ENCODE measurements at regions not wholly inside any gene's neighbourhood (a gene's known extent, or its start where the extent isn't known, plus 50 kb on each side); places are given as distances from the start of the nearest gene placed in this dataset.

DNA sequence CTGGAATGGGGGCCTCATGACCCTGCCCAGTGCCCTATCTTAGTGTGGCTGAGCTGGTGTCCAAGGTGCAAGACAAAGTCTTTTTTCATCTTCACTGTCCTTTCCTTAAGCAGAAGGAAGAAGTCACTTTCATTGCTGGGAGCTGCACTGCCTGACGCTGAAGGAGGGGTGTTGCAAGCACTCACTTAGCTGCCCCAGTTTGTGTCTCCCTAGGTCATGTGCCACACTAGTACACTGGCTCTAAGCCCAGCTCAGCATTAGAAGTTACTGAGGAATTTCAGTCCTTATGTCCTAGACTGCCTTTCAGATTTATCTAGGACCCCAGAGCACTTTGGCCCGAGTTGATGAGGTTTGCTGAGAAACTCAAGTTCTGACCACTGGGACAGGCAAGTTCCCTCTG is 952.0 kb upstream of the USP15 start:
- H3K27me3 ChIP-seq (ENCODE audit: control insufficient read depth in 2 of 2, insufficient read depth in 2 of 2, low read length in 2 of 2), result no peaks in the 10 kb centered on the region
- H3K36me3 ChIP-seq (replicated peaks in 1 of 2; ENCODE audit: control insufficient read depth in 1 of 2, insufficient read depth in 2 of 2, low read length in 2 of 2), result no peaks in the 10 kb centered on the region
- no peaks in the 10 kb centered on the region for H3K36me3 Mint-ChIP-seq
- H3K27ac Mint-ChIP-seq, result no peak overlapping the region
- intact Hi-C loops (cut with micrococcal nuclease), result no loop called here
- no peaks in the 10 kb centered on the region for H3K4me1 Mint-ChIP-seq
- peaks cover 0 to 17% (median 6%) of the 10 kb centered on the region in 7 donors for H3K9me3 Mint-ChIP-seq
- no peak overlapping the region for H3K4me3 Mint-ChIP-seq
- H3K27ac ChIP-seq (ENCODE audit: low read depth in 1 of 2, low read length in 2 of 2), result no peak overlapping the region
- H3K4me1 ChIP-seq (ENCODE audit: control insufficient read depth in 1 of 2, insufficient read depth in 2 of 2, low read length in 2 of 2), result no peaks in the 10 kb centered on the region
- TF ChIP-seq, protein P1, sequence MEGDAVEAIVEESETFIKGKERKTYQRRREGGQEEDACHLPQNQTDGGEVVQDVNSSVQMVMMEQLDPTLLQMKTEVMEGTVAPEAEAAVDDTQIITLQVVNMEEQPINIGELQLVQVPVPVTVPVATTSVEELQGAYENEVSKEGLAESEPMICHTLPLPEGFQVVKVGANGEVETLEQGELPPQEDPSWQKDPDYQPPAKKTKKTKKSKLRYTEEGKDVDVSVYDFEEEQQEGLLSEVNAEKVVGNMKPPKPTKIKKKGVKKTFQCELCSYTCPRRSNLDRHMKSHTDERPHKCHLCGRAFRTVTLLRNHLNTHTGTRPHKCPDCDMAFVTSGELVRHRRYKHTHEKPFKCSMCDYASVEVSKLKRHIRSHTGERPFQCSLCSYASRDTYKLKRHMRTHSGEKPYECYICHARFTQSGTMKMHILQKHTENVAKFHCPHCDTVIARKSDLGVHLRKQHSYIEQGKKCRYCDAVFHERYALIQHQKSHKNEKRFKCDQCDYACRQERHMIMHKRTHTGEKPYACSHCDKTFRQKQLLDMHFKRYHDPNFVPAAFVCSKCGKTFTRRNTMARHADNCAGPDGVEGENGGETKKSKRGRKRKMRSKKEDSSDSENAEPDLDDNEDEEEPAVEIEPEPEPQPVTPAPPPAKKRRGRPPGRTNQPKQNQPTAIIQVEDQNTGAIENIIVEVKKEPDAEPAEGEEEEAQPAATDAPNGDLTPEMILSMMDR (IDR thresholded peaks at IDR 0.05), result no peak
- H3K9me3 ChIP-seq (replicated peaks in 1 of 2; ENCODE audit: control insufficient read depth in 1 of 2, insufficient read depth in 1 of 2, low read length in 2 of 2), result peaks cover 10 to 15% of the 10 kb centered on the region in 2 donors
- no peak overlapping the region for H2AFZ ChIP-seq (ENCODE audit: insufficient read depth, low read depth, low read length, poor library complexity, severe bottlenecking)
- no peak overlapping the region for H3K9ac ChIP-seq (ENCODE audit: insufficient read depth, low read length, poor library complexity, severe bottlenecking)
- no peaks in the 10 kb centered on the region for H4K20me1 ChIP-seq (ENCODE audit: insufficient read depth, low read length)
- H3K27me3 Mint-ChIP-seq (ENCODE audit: low read depth in 3 of 3), result no peaks in the 10 kb centered on the region
- no peak for DNase-seq
- 86% methylated on average over 2 of the region's 2 CpGs for WGBS (ENCODE audit: insufficient coverage)
- H3K4me3 ChIP-seq (replicated peaks in 1 of 3; ENCODE audit: low read depth in 2 of 3, low read length in 3 of 3), result no peak overlapping the region
- H3K79me2 ChIP-seq (ENCODE audit: insufficient read depth, low read length), result no peaks in the 10 kb centered on the region
- no peak overlapping the region for H3K4me2 ChIP-seq (replicated peaks; ENCODE audit: extremely low read depth, low read length, poor library complexity, severe bottlenecking)

DNA sequence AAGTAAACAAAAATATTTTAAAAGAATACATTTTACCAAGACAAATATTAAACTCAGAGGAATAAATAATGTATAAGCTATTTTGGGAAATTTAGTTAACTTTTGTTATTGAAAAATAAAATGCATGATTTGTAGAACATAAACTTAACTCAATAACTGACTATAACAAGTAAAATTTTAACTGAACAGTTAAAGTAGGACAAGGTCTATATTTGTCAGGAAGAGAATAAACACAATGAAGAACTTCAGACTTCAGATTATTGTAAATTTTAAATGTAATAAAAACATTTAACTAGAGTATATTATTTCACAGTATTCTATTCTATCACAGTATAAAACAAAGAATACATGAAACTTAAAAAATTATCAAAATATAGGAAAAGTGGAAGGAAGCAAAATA is 948.8 kb upstream of the USP15 start:
- H3K36me3 ChIP-seq (replicated peaks in 1 of 2; ENCODE audit: control insufficient read depth in 1 of 2, insufficient read depth in 2 of 2, low read length in 2 of 2), result no peaks in the 10 kb centered on the region
- DNase-seq, result no peak
- intact Hi-C loops (cut with micrococcal nuclease), result no loop called here
- H3K9me3 ChIP-seq (replicated peaks in 1 of 2; ENCODE audit: control insufficient read depth in 1 of 2, insufficient read depth in 1 of 2, low read length in 2 of 2), result peaks cover 15 to 21% of the 10 kb centered on the region in 2 donors
- H3K27me3 Mint-ChIP-seq (ENCODE audit: low read depth in 3 of 3), result no peaks in the 10 kb centered on the region
- no peaks in the 10 kb centered on the region for H3K27me3 ChIP-seq (ENCODE audit: control insufficient read depth in 2 of 2, insufficient read depth in 2 of 2, low read length in 2 of 2)
- no peak overlapping the region for H3K4me3 Mint-ChIP-seq
- peaks cover under 1 to 23% (median 8%) of the 10 kb centered on the region in 7 donors for H3K9me3 Mint-ChIP-seq
- H3K4me2 ChIP-seq (replicated peaks; ENCODE audit: extremely low read depth, low read length, poor library complexity, severe bottlenecking), result no peak overlapping the region
- H3K4me1 ChIP-seq (ENCODE audit: control insufficient read depth in 1 of 2, insufficient read depth in 2 of 2, low read length in 2 of 2), result no peaks in the 10 kb centered on the region
- no peaks in the 10 kb centered on the region for H3K79me2 ChIP-seq (ENCODE audit: insufficient read depth, low read length)
- H4K20me1 ChIP-seq (ENCODE audit: insufficient read depth, low read length), result no peaks in the 10 kb centered on the region
- no peak overlapping the region for H3K27ac Mint-ChIP-seq
- no peak overlapping the region for H3K27ac ChIP-seq (ENCODE audit: low read depth in 1 of 2, low read length in 2 of 2)
- H3K9ac ChIP-seq (ENCODE audit: insufficient read depth, low read length, poor library complexity, severe bottlenecking), result no peak overlapping the region
- TF ChIP-seq, protein P1 (IDR thresholded peaks at IDR 0.05), result no peak
- H3K4me3 ChIP-seq (replicated peaks in 1 of 3; ENCODE audit: low read depth in 2 of 3, low read length in 3 of 3), result no peak overlapping the region
- no peaks in the 10 kb centered on the region for H3K4me1 Mint-ChIP-seq
- no peak overlapping the region for H2AFZ ChIP-seq (ENCODE audit: insufficient read depth, low read depth, low read length, poor library complexity, severe bottlenecking)
- no peaks in the 10 kb centered on the region for H3K36me3 Mint-ChIP-seq

Measured in CD14-positive monocyte (primary cell).